ENCODE measurements at regions not wholly inside any gene's neighbourhood (a gene's known extent, or its start where the extent isn't known, plus 50 kb on each side); places are given as distances from the start of the nearest gene placed in this dataset.
A peak's percentile ranks its signal among the peaks of the same experiment; 100 is the strongest.

GRCh38 chr2:10239561-10239967 is 63.1 kb upstream of the HPCAL1 start:
- H3K27ac Mint-ChIP-seq, result no peak overlapping the region
- no peaks in the 10 kb centered on the region for H3K36me3 Mint-ChIP-seq
- H3K4me1 Mint-ChIP-seq, result peaks cover 0 to 2% (median 0%) of the 10 kb centered on the region in 3 donors
- DNase-seq (no peak), ATAC-seq (ENCODE audit: low read depth in 2 of 2) (no peak)
- H3K4me3 Mint-ChIP-seq, result no peak overlapping the region
- no peaks in the 10 kb centered on the region for H3K9me3 Mint-ChIP-seq
- peaks cover 0 to 21% (median 6%) of the 10 kb centered on the region in 3 donors for H3K27me3 Mint-ChIP-seq

- ATAC-seq (ENCODE audit: low read depth in 2 of 2) (no peak), DNase-seq (no peak)
- Mint-ChIP-seq H3K4me1 (peaks cover 0 to 2% (median 0%) of the 10 kb centered on the region in 3 donors), H3K9me3 (no peaks in the 10 kb centered on the region), H3K27me3 (peaks cover 0 to 21% (median 6%) of the 10 kb centered on the region in 3 donors), H3K4me3 (no peak overlapping the region), H3K36me3 (no peaks in the 10 kb centered on the region), H3K27ac (peak overlapping the region in 1 of 6 donors; percentile 47)
Observed at GRCh38 chr2:10240161-10240681, 62.5 kb upstream of the HPCAL1 start.

GRCh38 chr2:10240911-10241610 is 61.6 kb upstream of the HPCAL1 start:
- Mint-ChIP-seq H3K4me1 (peaks cover 0 to 2% (median 0%) of the 10 kb centered on the region in 3 donors), H3K27me3 (peaks cover 0 to 19% (median 4%) of the 10 kb centered on the region in 3 donors), H3K9me3 (no peaks in the 10 kb centered on the region), H3K27ac (no peak overlapping the region), H3K36me3 (no peaks in the 10 kb centered on the region), H3K4me3 (no peak overlapping the region)
- ATAC-seq (ENCODE audit: low read depth in 2 of 2) (no peak), DNase-seq (no peak)

GRCh38 chr2:10241641-10242430 is 60.9 kb upstream of the HPCAL1 start:
- H3K27me3 Mint-ChIP-seq, result peaks cover 0 to 13% (median 0%) of the 10 kb centered on the region in 3 donors
- DNase-seq (no peak), ATAC-seq (ENCODE audit: low read depth in 2 of 2) (no peak)
- H3K9me3 Mint-ChIP-seq, result no peaks in the 10 kb centered on the region
- H3K36me3 Mint-ChIP-seq, result no peaks in the 10 kb centered on the region
- H3K4me1 Mint-ChIP-seq, result peaks cover 0 to 2% (median 0%) of the 10 kb centered on the region in 3 donors
- no peak overlapping the region for H3K27ac Mint-ChIP-seq
- H3K4me3 Mint-ChIP-seq, result no peak overlapping the region

GRCh38 chr2:10242451-10242850 is 60.3 kb upstream of the HPCAL1 start:
- Mint-ChIP-seq H3K27ac (no peak overlapping the region), H3K4me1 (peaks cover 0 to 2% (median 0%) of the 10 kb centered on the region in 3 donors), H3K9me3 (no peaks in the 10 kb centered on the region), H3K36me3 (no peaks in the 10 kb centered on the region), H3K27me3 (peaks cover 0 to 13% (median 0%) of the 10 kb centered on the region in 3 donors), H3K4me3 (no peak overlapping the region)
- ATAC-seq (ENCODE audit: low read depth in 2 of 2), result no peak
- DNase-seq, result no peak

- ATAC-seq (ENCODE audit: low read depth in 2 of 2) (no peak), DNase-seq (no peak)
- H3K4me3 Mint-ChIP-seq, result peak overlapping the region in 1 of 8 donors; percentile 66
- H3K4me1 Mint-ChIP-seq, result peaks cover 0 to 6% (median 0%) of the 10 kb centered on the region in 3 donors
- peak overlapping the region in 1 of 6 donors; percentile 44 for H3K27ac Mint-ChIP-seq
- peaks cover 0 to 13% (median 0%) of the 10 kb centered on the region in 3 donors for H3K27me3 Mint-ChIP-seq
- no peaks in the 10 kb centered on the region for H3K9me3 Mint-ChIP-seq
- H3K36me3 Mint-ChIP-seq, result no peaks in the 10 kb centered on the region
Observed at GRCh38 chr2:10242998-10243925, 59.4 kb upstream of the HPCAL1 start.

- Mint-ChIP-seq H3K4me1 (peaks cover 0 to 10% (median 3%) of the 10 kb centered on the region in 3 donors), H3K36me3 (no peaks in the 10 kb centered on the region), H3K9me3 (peaks cover 0 to 3% (median under 1%) of the 10 kb centered on the region in 7 donors), H3K27ac (no peak overlapping the region), H3K27me3 (peaks cover 0 to 13% (median 0%) of the 10 kb centered on the region in 3 donors), H3K4me3 (peak overlapping the region in 1 of 8 donors; percentile 66)
- ATAC-seq (ENCODE audit: low read depth in 2 of 2) (no peak), DNase-seq (no peak)
Observed at GRCh38 chr2:10243926-10244270, 58.8 kb upstream of the HPCAL1 start.

GRCh38 chr2:10245021-10245420 is 57.7 kb upstream of the HPCAL1 start:
- Mint-ChIP-seq H3K27me3 (peaks cover 0 to 13% (median 0%) of the 10 kb centered on the region in 3 donors), H3K4me1 (peaks cover 0 to 13% (median 3%) of the 10 kb centered on the region in 3 donors), H3K9me3 (peaks cover 0 to 14% (median 8%) of the 10 kb centered on the region in 7 donors), H3K27ac (no peak overlapping the region), H3K36me3 (peaks cover 0 to 4% of the 10 kb centered on the region in 2 donors), H3K4me3 (no peak overlapping the region)
- no peak for ATAC-seq (ENCODE audit: low read depth in 2 of 2)
- no peak for DNase-seq

GRCh38 chr2:10245661-10246060 is 57.0 kb upstream of the HPCAL1 start:
- H3K27ac Mint-ChIP-seq, result no peak overlapping the region
- ATAC-seq (ENCODE audit: low read depth in 2 of 2), result no peak
- H3K4me1 Mint-ChIP-seq, result peaks cover 0 to 11% (median 3%) of the 10 kb centered on the region in 3 donors
- H3K27me3 Mint-ChIP-seq, result peaks cover 0 to 13% (median 0%) of the 10 kb centered on the region in 3 donors
- peaks cover 0 to 20% (median 14%) of the 10 kb centered on the region in 7 donors for H3K9me3 Mint-ChIP-seq
- H3K4me3 Mint-ChIP-seq, result no peak overlapping the region
- no peak for DNase-seq
- H3K36me3 Mint-ChIP-seq, result peaks cover 5 to 10% of the 10 kb centered on the region in 2 donors

- Mint-ChIP-seq H3K27me3 (peaks cover 0 to 13% (median 1%) of the 10 kb centered on the region in 3 donors), H3K9me3 (peaks cover 1 to 25% (median 19%) of the 10 kb centered on the region in 7 donors), H3K36me3 (peaks cover 8 to 14% of the 10 kb centered on the region in 2 donors), H3K4me3 (no peak overlapping the region), H3K4me1 (peaks cover 0 to 11% (median 3%) of the 10 kb centered on the region in 3 donors), H3K27ac (no peak overlapping the region)
- ATAC-seq (ENCODE audit: low read depth in 2 of 2), result no peak
- no peak for DNase-seq
Observed at GRCh38 chr2:10246370-10246769, 56.3 kb upstream of the HPCAL1 start.

- no peak for DNase-seq
- Mint-ChIP-seq H3K9me3 (peaks cover 4 to 30% (median 23%) of the 10 kb centered on the region in 7 donors), H3K4me3 (no peak overlapping the region), H3K4me1 (peaks cover 0 to 11% (median 3%) of the 10 kb centered on the region in 3 donors), H3K36me3 (peaks cover 12 to 17% of the 10 kb centered on the region in 2 donors), H3K27me3 (peaks cover 0 to 10% (median 4%) of the 10 kb centered on the region in 3 donors), H3K27ac (no peak overlapping the region)
- ATAC-seq (ENCODE audit: low read depth in 2 of 2), result peak in 1 of 2 donors; percentile 36
Observed at GRCh38 chr2:10246831-10247230, 55.9 kb upstream of the HPCAL1 start.

GRCh38 chr2:10249798-10250197 is 52.9 kb upstream of the HPCAL1 start:
- H3K4me3 Mint-ChIP-seq, result no peak overlapping the region
- DNase-seq (no peak), ATAC-seq (ENCODE audit: low read depth in 2 of 2) (no peak)
- H3K4me1 Mint-ChIP-seq, result peaks cover 0 to 11% (median 6%) of the 10 kb centered on the region in 3 donors
- no peak overlapping the region for H3K27ac Mint-ChIP-seq
- H3K9me3 Mint-ChIP-seq, result peaks cover 4 to 33% (median 25%) of the 10 kb centered on the region in 7 donors
- peaks cover 8 to 18% (median 17%) of the 10 kb centered on the region in 3 donors for H3K27me3 Mint-ChIP-seq
- peaks cover 17 to 21% of the 10 kb centered on the region in 2 donors for H3K36me3 Mint-ChIP-seq
